Activated CD8-positive, alpha-beta memory T cell treated with anti-CD3 and anti-CD28 coated beads, Interleukin-2, amount 50 U/mL, for 24 hours (primary cell): ENCODE measurements at regions not wholly inside any gene's neighbourhood (a gene's known extent, or its start where the extent isn't known, plus 50 kb on each side); places are given as distances from the start of the nearest gene placed in this dataset.

Experiments used
- DNase-seq: peaks from one replicate; pipeline ENCODE4 v3.0.0-alpha.2; 2020; ENCODE audit errors: extremely low read depth

GRCh38 chr2:196482119-196483065 is 157.1 kb upstream of the CCDC150 start:
- no peak for DNase-seq

GRCh38 chr2:196486146-196486545 is 153.4 kb upstream of the CCDC150 start:
- DNase-seq: no peak

- DNase-seq: no peak
These were observed 152.1 kb upstream of the CCDC150 start for GRCh38 chr2:196487417-196487816.

GRCh38 chr2:196489371-196489770 is 150.1 kb upstream of the CCDC150 start:
- no peak for DNase-seq

- no peak for DNase-seq
These were observed 146.6 kb upstream of the CCDC150 start for GRCh38 chr2:196492946-196493345.

GRCh38 chr2:196498962-196499361 is 140.6 kb upstream of the CCDC150 start:
- DNase-seq: no peak

- no peak for DNase-seq
These were observed 139.8 kb upstream of the CCDC150 start for GRCh38 chr2:196499686-196500085.

GRCh38 chr2:196500686-196501431 is 138.7 kb upstream of the CCDC150 start:
- no peak for DNase-seq

- no peak for DNase-seq
These were observed 137.7 kb upstream of the CCDC150 start for GRCh38 chr2:196501836-196502235.

- no peak for DNase-seq
These were observed 137.1 kb upstream of the CCDC150 start for GRCh38 chr2:196502386-196502785.

GRCh38 chr2:196503398-196503797 is 136.1 kb upstream of the CCDC150 start:
- DNase-seq: no peak

- no peak for DNase-seq
These were observed 134.7 kb upstream of the CCDC150 start for GRCh38 chr2:196504788-196505187.

GRCh38 chr2:196510246-196510645 is 129.3 kb upstream of the CCDC150 start:
- DNase-seq: no peak

- DNase-seq: no peak
These were observed 128.0 kb upstream of the CCDC150 start for GRCh38 chr2:196511258-196512168.

- DNase-seq: no peak
These were observed 125.6 kb upstream of the CCDC150 start for GRCh38 chr2:196513796-196514526.

- no peak for DNase-seq
These were observed 124.9 kb upstream of the CCDC150 start for GRCh38 chr2:196514641-196515040.

GRCh38 chr2:196515051-196515450 is 124.5 kb upstream of the CCDC150 start:
- DNase-seq: no peak

GRCh38 chr2:196515608-196516007 is 123.9 kb upstream of the CCDC150 start:
- no peak for DNase-seq

- DNase-seq: no peak
These were observed 123.0 kb upstream of the CCDC150 start for GRCh38 chr2:196516564-196516963.

- no peak for DNase-seq
These were observed 118.9 kb upstream of the CCDC150 start for GRCh38 chr2:196520605-196521004.
